ENCODE measurements at regions not wholly inside any gene's neighbourhood (a gene's known extent, or its start where the extent isn't known, plus 50 kb on each side); places are given as distances from the start of the nearest gene placed in this dataset.

GRCh38 chr2:49798570-49798969 lies 644.3 kb upstream of the FSHR start:
- Mint-ChIP-seq H3K9me3 (peaks cover 37% of the 10 kb centered on the region), H3K4me1 (peaks cover 5% of the 10 kb centered on the region), H3K27me3 (ENCODE audit: insufficient read depth) (peaks cover 95% of the 10 kb centered on the region), H3K4me3 (no peak overlapping the region), H3K27ac (no peak overlapping the region), H3K36me3 (ENCODE audit: low read depth) (no peaks in the 10 kb centered on the region)
- Histone ChIP-seq H3K27me3 (ENCODE audit: control insufficient read depth, insufficient read depth, low read length, poor library complexity, severe bottlenecking) (peaks cover 93% of the 10 kb centered on the region), H3K36me3 (ENCODE audit: control insufficient read depth, insufficient read depth, low read length) (no peaks in the 10 kb centered on the region), H3K4me3 (ENCODE audit: low read length) (no peak overlapping the region), H3K27ac (ENCODE audit: low read depth, low read length) (no peak overlapping the region), H3K9me3 (ENCODE audit: control insufficient read depth, low read length) (peaks cover 30% of the 10 kb centered on the region), H3K4me1 (ENCODE audit: control insufficient read depth, insufficient read depth, low read length) (no peaks in the 10 kb centered on the region), H3K9ac (ENCODE audit: extremely low read depth, low read length, poor library complexity, severe bottlenecking) (no peak overlapping the region)
- DNase-seq, result no peak
- TF ChIP-seq CTCF (conservative IDR thresholded peaks at IDR 0.05), result no peak

GRCh38 chr2:49796266-49796665 lies 642.0 kb upstream of the FSHR start:
- Mint-ChIP-seq H3K4me3 (no peak overlapping the region), H3K4me1 (peaks cover 5% of the 10 kb centered on the region), H3K27me3 (ENCODE audit: insufficient read depth) (peaks cover 90% of the 10 kb centered on the region), H3K9me3 (peaks cover 14% of the 10 kb centered on the region), H3K36me3 (ENCODE audit: low read depth) (no peaks in the 10 kb centered on the region), H3K27ac (no peak overlapping the region)
- TF ChIP-seq CTCF (conservative IDR thresholded peaks at IDR 0.05), result no peak
- Histone ChIP-seq H3K9ac (ENCODE audit: extremely low read depth, low read length, poor library complexity, severe bottlenecking) (no peak overlapping the region), H3K27ac (ENCODE audit: low read depth, low read length) (no peak overlapping the region), H3K4me1 (ENCODE audit: control insufficient read depth, insufficient read depth, low read length) (no peaks in the 10 kb centered on the region), H3K9me3 (ENCODE audit: control insufficient read depth, low read length) (peaks cover 7% of the 10 kb centered on the region), H3K36me3 (ENCODE audit: control insufficient read depth, insufficient read depth, low read length) (no peaks in the 10 kb centered on the region), H3K27me3 (ENCODE audit: control insufficient read depth, insufficient read depth, low read length, poor library complexity, severe bottlenecking) (peaks cover 97% of the 10 kb centered on the region), H3K4me3 (ENCODE audit: low read length) (no peak overlapping the region)
- 91 to 93% methylated on average over 2 to 3 of the region's 3 CpGs for WGBS, 2 experiments (ENCODE audit: insufficient coverage in 1 of 2, insufficient read length in 1 of 2)
- no peak for DNase-seq

GRCh38 chr2:49794396-49794795 lies 640.1 kb upstream of the FSHR start:
- H3K4me3 Mint-ChIP-seq, result no peak overlapping the region
- H3K9me3 Mint-ChIP-seq, result peaks cover 2% of the 10 kb centered on the region
- Histone ChIP-seq H3K9ac (ENCODE audit: extremely low read depth, low read length, poor library complexity, severe bottlenecking) (no peak overlapping the region), H3K27ac (ENCODE audit: low read depth, low read length) (no peak overlapping the region), H3K27me3 (ENCODE audit: control insufficient read depth, insufficient read depth, low read length, poor library complexity, severe bottlenecking) (peaks cover 96% of the 10 kb centered on the region), H3K36me3 (ENCODE audit: control insufficient read depth, insufficient read depth, low read length) (no peaks in the 10 kb centered on the region), H3K4me3 (ENCODE audit: low read length) (no peak overlapping the region), H3K4me1 (ENCODE audit: control insufficient read depth, insufficient read depth, low read length) (no peaks in the 10 kb centered on the region), H3K9me3 (ENCODE audit: control insufficient read depth, low read length) (peaks cover under 1% of the 10 kb centered on the region)
- no peak for DNase-seq
- H3K27ac Mint-ChIP-seq, result no peak overlapping the region
- 90 to 100% methylated on average over 2 of the region's 2 CpGs for WGBS, 2 experiments (ENCODE audit: insufficient coverage in 1 of 2, insufficient read length in 1 of 2)
- TF ChIP-seq CTCF (conservative IDR thresholded peaks at IDR 0.05), result no peak
- no peaks in the 10 kb centered on the region for H3K36me3 Mint-ChIP-seq (ENCODE audit: low read depth)
- H3K4me1 Mint-ChIP-seq, result peaks cover 5% of the 10 kb centered on the region
- H3K27me3 Mint-ChIP-seq (ENCODE audit: insufficient read depth), result peaks cover 83% of the 10 kb centered on the region
